HG03060 (cell line): ENCODE measurements at regions not wholly inside any gene's neighbourhood (a gene's known extent, or its start where the extent isn't known, plus 50 kb on each side); places are given as distances from the start of the nearest gene placed in this dataset.
"Not testable (repeated sequence)": the region's sequence is repeated elsewhere in the genome, so short reads cannot be mapped to it uniquely, and the experiment has no call there.

Experiments
- ATAC-seq: cut with Tn5 transposase; IDR thresholded peaks from one replicate; pipeline ENCODE4 v1.9.1; 2021; ENCODE audit warnings: low read depth, moderate number of reproducible peaks; ENCODE audit not compliant: unreplicated experiment

GRCh38 chr5:101534491-101535110 lies 631.5 kb upstream of the ST8SIA4 start:
- ATAC-seq, result no peak

- no peak for ATAC-seq
Measured at GRCh38 chr5:101532430-101532829, 629.3 kb upstream of the ST8SIA4 start.

- no peak for ATAC-seq
Measured at GRCh38 chr5:101531026-101531425, 627.9 kb upstream of the ST8SIA4 start.

GRCh38 chr5:101529094-101529493 lies 626.0 kb upstream of the ST8SIA4 start:
- not testable (repeated sequence) for ATAC-seq

GRCh38 chr5:101520417-101520816 lies 617.3 kb upstream of the ST8SIA4 start:
- ATAC-seq, result no peak

- no peak for ATAC-seq
Measured at GRCh38 chr5:101517795-101518194, 614.7 kb upstream of the ST8SIA4 start.

GRCh38 chr5:101515721-101516120 lies 612.6 kb upstream of the ST8SIA4 start:
- no peak for ATAC-seq

- no peak for ATAC-seq
Measured at GRCh38 chr5:101505891-101506570, 602.9 kb upstream of the ST8SIA4 start.

GRCh38 chr5:101482931-101483330 lies 579.8 kb upstream of the ST8SIA4 start:
- no peak for ATAC-seq

- ATAC-seq, result no peak
Measured at GRCh38 chr5:101473483-101473882, 570.4 kb upstream of the ST8SIA4 start.

GRCh38 chr5:101461455-101461854 lies 558.4 kb upstream of the ST8SIA4 start:
- ATAC-seq, result no peak

GRCh38 chr5:101458587-101458986 lies 555.5 kb upstream of the ST8SIA4 start:
- no peak for ATAC-seq

GRCh38 chr5:101455851-101456250 lies 552.8 kb upstream of the ST8SIA4 start:
- no peak for ATAC-seq

- no peak for ATAC-seq
Measured at GRCh38 chr5:101455048-101455447, 552.0 kb upstream of the ST8SIA4 start.

- ATAC-seq, result not testable (repeated sequence)
Measured at GRCh38 chr5:101442281-101442680, 539.2 kb upstream of the ST8SIA4 start.

GRCh38 chr5:101440173-101440572 lies 537.1 kb upstream of the ST8SIA4 start:
- no peak for ATAC-seq

GRCh38 chr5:101437351-101437750 lies 534.3 kb upstream of the ST8SIA4 start:
- no peak for ATAC-seq

GRCh38 chr5:101435768-101436167 lies 532.7 kb upstream of the ST8SIA4 start:
- no peak for ATAC-seq

GRCh38 chr5:101431201-101431600 lies 528.1 kb upstream of the ST8SIA4 start:
- no peak for ATAC-seq

GRCh38 chr5:101430551-101430950 lies 527.5 kb upstream of the ST8SIA4 start:
- ATAC-seq, result no peak

GRCh38 chr5:101429241-101429640 lies 526.2 kb upstream of the ST8SIA4 start:
- ATAC-seq, result no peak

- no peak for ATAC-seq
Measured at GRCh38 chr5:101425339-101425859, 522.3 kb upstream of the ST8SIA4 start.
